T-helper 2 cell treated with Interferon-gamma antibody and Interleukin-4, amounts not matched to agents 5 μg/mL and 100 μg/mL, for 36 hours (primary cell): ENCODE measurements at regions not wholly inside any gene's neighbourhood (a gene's known extent, or its start where the extent isn't known, plus 50 kb on each side); places are given as distances from the start of the nearest gene placed in this dataset.
"Not testable (repeated sequence)": the region's sequence is repeated elsewhere in the genome, so short reads cannot be mapped to it uniquely, and the experiment has no call there.

ENCODE experiments used
- DNase-seq: peaks from one replicate; pipeline ENCODE4 v3.0.0; 2021; ENCODE audit warnings: low spot score
- H3K27ac Mint-ChIP-seq: one replicate; pipeline ENCODE4 v1.8.0; 2021; ENCODE audit warnings: mild to moderate bottlenecking, mixed read lengths
- H3K27me3 Mint-ChIP-seq: one replicate; pipeline ENCODE4 v1.8.0; 2021; ENCODE audit warnings: low read depth, mixed read lengths
- H3K36me3 Mint-ChIP-seq: one replicate; pipeline ENCODE4 v1.8.0; 2021; ENCODE audit warnings: low read depth, mixed read lengths
- H3K4me1 Mint-ChIP-seq: one replicate; pipeline ENCODE4 v1.8.0; 2021; ENCODE audit warnings: low read depth, mixed read lengths
- H3K4me3 Mint-ChIP-seq: one replicate; pipeline ENCODE4 v1.8.0; 2022; ENCODE audit warnings: mild to moderate bottlenecking, moderate library complexity, mixed read lengths
- H3K9me3 Mint-ChIP-seq: one replicate; pipeline ENCODE4 v1.8.0; 2021; ENCODE audit warnings: mixed read lengths

DNA sequence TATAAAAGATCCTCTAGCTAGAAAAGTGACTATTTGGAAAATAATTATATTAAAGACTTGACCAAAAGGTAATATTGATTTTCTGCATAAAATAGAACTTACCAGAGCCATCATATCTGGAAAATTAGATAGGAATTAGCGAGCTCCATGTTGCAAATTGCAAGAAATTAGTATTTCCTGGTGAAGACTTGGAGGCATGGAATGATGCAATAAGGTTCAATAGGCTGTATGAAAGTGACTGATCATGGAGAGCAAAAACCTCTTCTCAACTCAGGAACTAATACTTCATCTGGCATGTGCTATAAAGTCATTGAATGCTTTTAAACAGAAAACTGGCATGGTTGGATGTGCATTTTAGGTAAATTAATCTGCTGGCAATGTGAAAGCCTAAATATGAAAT, 66.3 kb upstream of the UFM1 start:
- Mint-ChIP-seq H3K36me3 (no peaks in the 10 kb centered on the region), H3K4me1 (no peaks in the 10 kb centered on the region), H3K4me3 (no peak overlapping the region), H3K27ac (no peak overlapping the region), H3K9me3 (peaks cover 19% of the 10 kb centered on the region), H3K27me3 (no peaks in the 10 kb centered on the region)
- no peak for DNase-seq

DNA sequence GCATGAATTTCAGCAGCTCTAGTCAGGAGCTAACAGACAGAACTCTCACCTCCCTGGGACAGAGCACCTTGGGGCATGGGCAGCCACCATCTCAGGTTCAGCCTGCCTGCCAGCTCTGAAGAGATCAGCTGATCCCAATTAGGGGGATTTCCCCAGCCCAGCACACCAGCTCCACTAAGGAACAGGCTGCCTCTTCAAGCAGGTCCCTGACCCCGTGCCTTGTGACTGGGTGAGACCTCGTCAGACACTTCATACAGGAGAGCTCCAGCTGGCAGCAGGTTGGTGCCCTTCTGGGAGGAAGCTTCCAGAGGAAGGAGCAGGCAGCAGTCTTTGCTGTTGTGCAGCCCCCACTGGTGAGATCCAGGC, 84.5 kb upstream of the UFM1 start:
- H3K27me3 Mint-ChIP-seq, result no peaks in the 10 kb centered on the region
- H3K4me1 Mint-ChIP-seq, result no peaks in the 10 kb centered on the region
- no peak for DNase-seq
- no peak overlapping the region for H3K4me3 Mint-ChIP-seq
- H3K27ac Mint-ChIP-seq, result no peak overlapping the region
- H3K9me3 Mint-ChIP-seq, result peaks cover 14% of the 10 kb centered on the region
- no peaks in the 10 kb centered on the region for H3K36me3 Mint-ChIP-seq

DNA sequence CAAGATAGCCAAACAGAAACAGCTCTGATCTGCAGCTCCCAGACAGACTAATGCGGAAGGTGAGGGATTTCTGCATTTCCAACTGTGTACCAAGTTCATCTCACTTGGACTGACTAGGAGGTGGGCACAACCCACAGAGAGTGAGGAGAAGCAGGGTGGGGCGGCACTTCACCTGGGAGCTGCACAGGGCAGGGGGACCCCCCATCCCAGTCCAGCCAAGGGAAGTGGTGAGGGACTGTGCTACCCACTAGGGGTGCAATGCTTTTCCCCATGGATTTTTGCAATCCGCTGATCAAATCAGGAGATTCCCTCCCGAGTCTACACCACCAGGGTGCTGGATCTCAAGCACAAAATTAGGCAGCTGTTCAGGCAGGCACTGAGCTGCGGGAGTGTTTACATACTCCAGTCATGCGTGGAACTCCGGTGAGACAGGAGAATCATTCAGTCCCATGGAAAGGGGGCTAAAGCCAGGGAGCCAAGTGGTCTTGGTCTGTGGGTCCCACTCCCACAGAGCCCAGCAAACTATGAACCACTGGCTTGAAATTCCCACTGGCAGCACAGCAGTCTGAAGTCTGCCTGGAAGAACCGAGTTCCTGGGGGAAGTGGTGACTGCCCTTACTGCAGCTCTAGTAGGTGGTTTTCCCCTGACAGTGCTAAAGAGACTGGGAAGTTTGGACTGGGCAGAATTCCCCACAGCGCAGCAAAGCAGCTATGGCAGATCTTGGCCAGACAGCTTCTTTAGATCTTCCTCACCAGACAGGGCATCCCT, 85.1 kb upstream of the UFM1 start:
- no peak overlapping the region for H3K27ac Mint-ChIP-seq
- H3K4me3 Mint-ChIP-seq, result no peak overlapping the region
- DNase-seq, result no peak
- peaks cover 14% of the 10 kb centered on the region for H3K9me3 Mint-ChIP-seq
- no peaks in the 10 kb centered on the region for H3K36me3 Mint-ChIP-seq
- no peaks in the 10 kb centered on the region for H3K4me1 Mint-ChIP-seq
- H3K27me3 Mint-ChIP-seq, result no peaks in the 10 kb centered on the region

DNA sequence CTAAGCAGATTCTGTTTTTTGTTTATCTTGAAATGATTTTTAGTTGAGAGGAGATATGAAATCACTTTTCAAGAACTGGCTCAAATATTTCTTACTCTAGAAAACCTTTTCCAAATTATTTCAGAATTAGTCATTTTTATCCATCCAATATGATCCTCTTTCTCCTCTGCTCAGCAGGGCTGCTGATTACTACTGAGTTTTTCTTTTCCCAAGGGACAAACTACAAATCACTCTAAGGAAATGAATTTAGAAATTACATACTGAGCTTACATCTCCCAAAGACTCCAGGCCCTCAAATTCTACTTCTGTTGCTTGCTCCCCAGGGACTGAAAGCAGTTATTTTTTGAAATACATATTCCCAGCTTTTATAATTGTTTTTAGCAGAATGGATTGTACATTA, 87.4 kb upstream of the UFM1 start:
- peaks cover 12% of the 10 kb centered on the region for H3K9me3 Mint-ChIP-seq
- no peak overlapping the region for H3K4me3 Mint-ChIP-seq
- no peaks in the 10 kb centered on the region for H3K36me3 Mint-ChIP-seq
- DNase-seq, result no peak
- H3K27ac Mint-ChIP-seq, result no peak overlapping the region
- no peaks in the 10 kb centered on the region for H3K4me1 Mint-ChIP-seq
- no peaks in the 10 kb centered on the region for H3K27me3 Mint-ChIP-seq

DNA sequence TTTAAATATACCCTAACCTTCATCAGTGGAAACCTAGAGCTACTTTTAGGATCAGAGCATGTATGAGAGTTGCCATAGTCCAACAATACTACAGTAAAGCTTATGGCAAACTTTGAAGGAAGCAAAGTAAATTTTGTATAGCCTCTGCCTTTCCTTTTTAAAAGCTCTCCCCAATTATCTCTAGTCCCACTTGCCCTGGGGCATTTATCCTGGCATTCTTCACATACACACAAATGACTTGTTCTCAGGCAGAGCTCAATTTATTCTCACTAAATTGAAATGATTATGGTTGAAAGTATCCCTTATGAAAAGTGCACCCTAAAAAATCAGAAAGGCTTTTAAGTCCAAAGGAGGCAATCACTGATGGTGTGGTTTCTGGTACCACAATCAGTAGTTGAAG, 94.1 kb upstream of the UFM1 start:
- Mint-ChIP-seq H3K4me1 (no peaks in the 10 kb centered on the region), H3K36me3 (no peaks in the 10 kb centered on the region), H3K4me3 (no peak overlapping the region), H3K27me3 (no peaks in the 10 kb centered on the region), H3K27ac (no peak overlapping the region), H3K9me3 (no peaks in the 10 kb centered on the region)
- DNase-seq, result no peak

DNA sequence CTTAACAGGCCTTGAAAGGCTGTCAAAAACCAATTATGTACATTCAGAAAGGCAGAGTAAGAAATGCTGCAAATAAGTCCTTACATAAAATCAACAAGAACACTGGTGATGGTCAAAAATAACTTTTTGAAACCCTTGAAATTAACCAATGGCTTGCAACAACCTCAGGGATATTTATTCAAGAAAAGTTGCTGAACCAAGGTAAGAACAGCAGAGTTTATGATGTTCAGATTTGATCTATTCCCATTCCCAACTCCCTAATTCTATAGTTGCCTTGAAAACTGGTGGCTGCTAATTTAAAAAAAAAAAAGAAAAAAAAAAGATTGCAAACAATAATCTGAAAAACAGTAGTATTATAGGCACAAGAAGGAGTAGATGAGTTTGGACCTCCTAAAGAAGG, 109.8 kb upstream of the UFM1 start:
- Mint-ChIP-seq H3K36me3 (no peaks in the 10 kb centered on the region), H3K4me3 (no peak overlapping the region), H3K4me1 (no peaks in the 10 kb centered on the region), H3K27me3 (no peaks in the 10 kb centered on the region), H3K27ac (no peak overlapping the region), H3K9me3 (no peaks in the 10 kb centered on the region)
- DNase-seq, result no peak

DNA sequence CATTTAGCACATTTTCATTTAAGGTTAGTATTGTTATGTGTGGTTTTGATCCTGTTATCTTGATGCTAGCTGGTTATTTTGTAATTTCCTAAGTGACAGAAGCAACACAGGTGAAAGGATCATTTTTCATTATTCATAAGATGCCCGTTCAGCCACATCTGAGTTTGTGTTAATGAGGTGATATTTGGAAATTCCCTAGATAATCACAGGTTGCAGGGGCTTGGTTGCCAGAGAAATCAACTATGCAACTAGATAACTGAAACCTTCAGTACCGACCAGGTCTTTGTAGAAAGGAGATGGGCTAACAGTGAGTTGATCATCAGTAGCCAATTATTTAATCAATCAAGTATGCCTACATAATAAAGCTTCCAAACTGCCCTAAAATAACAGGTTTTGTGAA, 121.3 kb upstream of the UFM1 start:
- Mint-ChIP-seq H3K27ac (no peak overlapping the region), H3K4me1 (no peaks in the 10 kb centered on the region), H3K36me3 (no peaks in the 10 kb centered on the region), H3K9me3 (peaks cover 6% of the 10 kb centered on the region), H3K4me3 (no peak overlapping the region), H3K27me3 (no peaks in the 10 kb centered on the region)
- DNase-seq, result no peak

DNA sequence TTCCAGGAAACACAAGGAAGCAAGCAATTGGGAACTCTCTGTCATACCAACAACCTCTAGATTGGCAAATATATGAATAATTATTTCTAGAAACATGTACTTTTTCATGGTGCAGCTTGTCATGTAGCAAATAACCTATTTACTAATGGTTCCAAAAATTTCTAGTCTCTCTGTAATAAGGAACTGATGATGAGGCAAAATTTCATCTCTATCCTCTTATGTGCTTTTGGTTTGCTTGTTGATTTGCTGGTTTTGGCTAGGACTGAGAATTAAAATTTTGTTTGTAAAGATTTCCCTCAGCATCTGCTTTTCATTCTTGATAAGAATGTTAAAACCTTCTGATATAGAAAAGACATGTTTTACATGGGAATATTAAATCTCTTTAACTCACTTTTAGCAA, 123.2 kb upstream of the UFM1 start:
- Mint-ChIP-seq H3K27ac (no peak overlapping the region), H3K4me1 (no peaks in the 10 kb centered on the region), H3K9me3 (no peaks in the 10 kb centered on the region), H3K36me3 (no peaks in the 10 kb centered on the region), H3K4me3 (no peak overlapping the region), H3K27me3 (no peaks in the 10 kb centered on the region)
- no peak for DNase-seq

DNA sequence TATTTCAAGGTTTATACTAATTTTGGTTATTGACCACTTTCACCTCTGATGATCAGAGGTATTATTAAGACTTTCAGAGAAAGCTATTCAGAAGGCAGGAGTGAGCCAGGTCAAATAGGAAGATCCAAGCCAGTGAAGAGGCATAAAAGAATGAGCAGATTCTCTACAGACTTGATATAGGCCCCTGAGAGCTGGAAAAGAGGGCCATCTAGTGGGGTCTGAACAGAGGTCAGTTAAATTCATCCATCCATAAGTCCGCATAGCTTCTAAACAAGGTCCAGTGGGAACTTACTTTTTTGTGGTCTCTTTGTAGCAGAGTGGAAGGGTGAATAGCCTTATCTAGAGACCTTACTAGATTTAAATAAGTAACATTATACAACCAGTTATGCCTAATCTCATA, 126.6 kb upstream of the UFM1 start:
- Mint-ChIP-seq H3K27ac (no peak overlapping the region), H3K4me3 (no peak overlapping the region), H3K36me3 (no peaks in the 10 kb centered on the region), H3K27me3 (no peaks in the 10 kb centered on the region), H3K9me3 (peaks cover 7% of the 10 kb centered on the region), H3K4me1 (no peaks in the 10 kb centered on the region)
- no peak for DNase-seq

DNA sequence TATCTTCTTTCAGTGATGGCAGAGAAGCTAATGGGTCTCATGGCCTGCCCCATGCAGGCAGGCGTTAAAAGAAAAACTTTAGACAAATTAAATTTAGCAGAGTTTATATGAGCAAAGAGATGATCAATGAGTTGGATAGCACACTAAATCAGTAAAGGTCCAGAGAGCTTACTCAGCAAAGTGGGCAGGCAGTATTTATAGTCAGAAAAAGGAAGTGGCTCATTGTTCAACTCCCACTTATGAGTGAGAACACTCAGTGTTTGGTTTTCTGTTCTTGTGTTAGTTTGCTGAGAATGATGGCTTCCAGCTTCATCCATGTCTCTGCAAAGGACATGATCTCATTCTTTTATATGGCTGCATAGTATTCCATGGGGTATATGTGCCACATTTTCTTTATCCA, 128.5 kb upstream of the UFM1 start:
- not testable (repeated sequence) for H3K36me3 Mint-ChIP-seq, H3K9me3 Mint-ChIP-seq, H3K4me1 Mint-ChIP-seq, H3K27me3 Mint-ChIP-seq, H3K27ac Mint-ChIP-seq, DNase-seq, H3K4me3 Mint-ChIP-seq

DNA sequence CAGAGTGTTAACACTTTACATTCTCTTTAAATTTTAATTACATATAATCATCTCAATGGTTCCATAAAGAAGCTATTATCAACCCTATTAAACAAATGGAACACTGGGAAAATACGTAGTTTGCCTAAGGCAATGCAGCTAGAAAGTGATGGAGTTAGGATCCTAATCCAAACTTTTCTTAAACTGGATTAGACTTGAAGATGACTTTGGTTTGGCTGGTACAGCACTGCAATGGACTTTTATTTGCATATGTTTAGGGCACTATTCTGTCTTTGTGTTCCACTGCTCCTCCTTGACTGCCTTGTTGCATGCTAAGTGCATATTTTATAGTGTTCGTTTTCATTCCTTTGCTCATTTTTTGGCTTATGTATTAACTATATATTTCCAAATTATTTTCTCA, 133.5 kb upstream of the UFM1 start:
- no peaks in the 10 kb centered on the region for H3K36me3 Mint-ChIP-seq
- no peak overlapping the region for H3K27ac Mint-ChIP-seq
- DNase-seq, result no peak
- H3K4me1 Mint-ChIP-seq, result no peaks in the 10 kb centered on the region
- H3K4me3 Mint-ChIP-seq, result no peak overlapping the region
- no peaks in the 10 kb centered on the region for H3K27me3 Mint-ChIP-seq
- H3K9me3 Mint-ChIP-seq, result peaks cover 12% of the 10 kb centered on the region

DNA sequence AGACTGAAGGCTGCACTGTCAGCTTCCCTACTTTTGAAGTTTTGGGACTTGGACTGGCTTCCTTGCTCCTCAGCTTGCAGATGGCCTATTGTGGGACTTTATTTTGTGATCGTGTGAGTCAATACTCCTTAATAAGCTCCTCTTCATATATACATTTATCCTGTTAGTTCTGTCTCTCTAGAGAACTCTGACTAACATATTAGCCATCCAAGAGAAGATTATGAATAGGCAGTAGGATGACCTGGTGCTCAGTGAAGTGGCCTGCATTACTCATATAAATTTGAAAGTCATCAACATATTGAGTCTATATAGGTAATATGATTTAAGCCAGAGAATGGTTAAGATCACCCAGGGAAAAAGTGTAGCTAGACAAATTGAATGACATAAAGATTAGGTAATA, 136.3 kb upstream of the UFM1 start:
- Mint-ChIP-seq H3K27me3 (no peaks in the 10 kb centered on the region), H3K27ac (no peak overlapping the region), H3K4me3 (no peak overlapping the region), H3K36me3 (no peaks in the 10 kb centered on the region), H3K9me3 (peaks cover 8% of the 10 kb centered on the region), H3K4me1 (no peaks in the 10 kb centered on the region)
- DNase-seq, result no peak

DNA sequence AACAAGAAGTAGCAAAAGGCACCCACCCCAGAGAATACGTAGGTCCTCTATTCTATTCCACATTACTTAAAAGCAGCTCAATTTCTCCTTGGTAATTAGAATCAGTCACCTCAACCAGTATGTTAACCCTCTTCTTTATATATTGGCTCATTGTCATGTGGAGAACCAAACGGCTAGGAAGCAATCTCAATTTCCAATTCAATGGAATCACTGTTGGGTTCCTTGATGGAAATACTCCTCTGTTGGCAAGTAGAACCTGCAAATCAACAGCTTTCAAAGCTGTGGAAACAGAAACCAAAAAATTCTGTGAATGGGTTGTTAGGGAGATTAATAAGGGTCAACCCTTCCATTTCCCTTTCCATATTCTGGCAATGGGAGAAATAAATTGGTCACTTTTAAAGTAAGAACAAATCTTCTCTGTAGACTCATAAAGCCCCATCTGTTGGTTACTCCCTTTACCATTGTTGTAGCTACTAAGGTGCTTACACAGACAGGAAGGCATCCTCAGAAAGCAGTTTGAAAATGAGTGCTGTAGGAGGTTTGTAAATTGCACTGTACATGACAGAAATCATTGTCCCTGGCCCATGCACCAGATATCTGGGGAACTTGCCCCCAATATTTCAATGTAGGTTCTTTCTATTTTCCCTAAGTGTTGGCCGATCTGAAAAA, 138.6 kb upstream of the UFM1 start:
- DNase-seq, result no peak
- H3K4me3 Mint-ChIP-seq, result no peak overlapping the region
- no peaks in the 10 kb centered on the region for H3K36me3 Mint-ChIP-seq
- H3K27me3 Mint-ChIP-seq, result no peaks in the 10 kb centered on the region
- H3K9me3 Mint-ChIP-seq, result peaks cover 14% of the 10 kb centered on the region
- no peak overlapping the region for H3K27ac Mint-ChIP-seq
- no peaks in the 10 kb centered on the region for H3K4me1 Mint-ChIP-seq

DNA sequence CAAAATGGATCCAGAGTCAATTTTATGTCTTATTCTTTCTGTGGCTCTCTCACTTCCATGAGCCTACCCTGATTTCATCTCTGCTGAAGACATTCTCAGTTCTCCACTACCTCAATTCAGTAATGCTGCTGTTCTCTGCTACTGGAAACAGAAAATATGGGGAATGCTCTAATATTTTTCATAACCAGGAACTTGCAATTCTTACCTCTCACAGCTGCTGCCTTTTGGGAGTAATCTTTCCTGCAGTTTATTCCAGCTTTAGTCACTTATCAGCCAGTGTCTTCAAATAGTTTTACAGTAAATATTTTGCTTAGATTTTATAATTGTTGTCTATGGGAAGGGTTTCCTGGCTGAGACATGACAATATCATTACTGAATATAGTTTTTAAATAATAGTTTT, 145.1 kb upstream of the UFM1 start:
- Mint-ChIP-seq H3K4me3 (no peak overlapping the region), H3K36me3 (no peaks in the 10 kb centered on the region), H3K4me1 (peaks cover 4% of the 10 kb centered on the region), H3K9me3 (peaks cover 6% of the 10 kb centered on the region), H3K27ac (no peak overlapping the region), H3K27me3 (no peaks in the 10 kb centered on the region)
- DNase-seq, result no peak

DNA sequence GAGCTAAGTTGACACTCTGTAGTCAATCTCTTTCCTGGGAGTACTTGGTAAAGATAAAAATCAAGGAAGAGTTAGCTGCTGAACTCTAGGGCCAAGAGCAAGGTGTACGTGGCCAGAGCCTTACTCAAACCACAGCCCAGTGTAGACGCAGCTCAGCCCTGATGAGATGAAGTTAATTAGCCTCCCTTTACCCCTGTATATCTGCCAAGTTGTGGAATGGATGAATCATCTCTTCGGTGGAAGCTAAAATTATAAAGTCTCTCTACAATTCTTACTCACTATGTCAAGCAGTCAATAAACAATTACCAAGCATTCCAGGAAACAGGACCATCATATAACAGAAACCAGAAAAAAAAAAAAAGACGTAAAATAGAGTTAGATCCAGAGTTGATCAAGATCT, 146.9 kb upstream of the UFM1 start:
- Mint-ChIP-seq H3K9me3 (peaks cover 7% of the 10 kb centered on the region), H3K27me3 (no peaks in the 10 kb centered on the region), H3K4me3 (no peak overlapping the region), H3K4me1 (peaks cover 4% of the 10 kb centered on the region), H3K36me3 (no peaks in the 10 kb centered on the region), H3K27ac (no peak overlapping the region)
- DNase-seq, result peak; percentile 27
